HCT116 (cell line): ENCODE measurements at regions not wholly inside any gene's neighbourhood (a gene's known extent, or its start where the extent isn't known, plus 50 kb on each side); places are given as distances from the start of the nearest gene placed in this dataset.

Source experiments
- ATAC-seq: fragments of 200-7000 bp; cut with Tn5 transposase; 2 replicates; pipeline ENCODE4 v1.9.1; 2020; ENCODE audit warnings: mild to moderate bottlenecking, moderate library complexity
- BruUV-seq: library from RNA; stranded (reverse); fragments of 400-500 nt; replicated peaks from 2 replicates; lab custom pipeline; 2021; lab: Mats Ljungman, UMichigan
- CTCF ChIA-PET: fragments of 300-600 bp; sonication (Branson Sonifier 250); formaldehyde crosslinking; loops from one replicate; lab custom pipeline; 2021; ENCODE audit warnings: antibody characterized with exemption; lab: Charles Lee
- POLR2A ChIA-PET: fragments of 300-600, 350-600 bp; sonication (Branson Sonifier 250); formaldehyde crosslinking; loops from one replicate; lab custom pipeline; 2021; ENCODE audit warnings: antibody characterized with exemption; lab: Charles Lee
- RAD21 ChIA-PET, 2 experiments: fragments of 300-600 bp; sonication (Branson Sonifier 250); formaldehyde crosslinking; loops; one replicate each; lab custom pipeline; 2023; ENCODE audit warnings: low total read pairs in 2 of 2; ENCODE audit not compliant: uncharacterized antibody in 2 of 2, unreplicated experiment in 2 of 2, low non-redundant PET in 1 of 2; lab: Charles Lee
- DNase-seq: peaks from one replicate; pipeline ENCODE4 v3.0.0-alpha.2; 2010; ENCODE audit warnings: low read depth, low spot score
- H2AFZ ChIP-seq: fragments of 200-600 bp; shearing (Covaris generic), sonication (generic); 2 replicates; pipeline ENCODE4 v1.6.1; 2017; ENCODE audit warnings: low read depth, mixed run types, mixed read lengths, antibody characterized with exemption, low read length; ENCODE audit not compliant: poor library complexity, severe bottlenecking
- H3K27ac ChIP-seq: 2 replicates; pipeline ENCODE4 v1.5.1; 2012; ENCODE audit warnings: low read depth, low read length
- H3K27me3 ChIP-seq: fragments of 200-600 bp; sonication (generic); 2 replicates; pipeline ENCODE4 v1.6.1; 2016; ENCODE audit warnings: mixed run types, low read length, mixed read lengths; ENCODE audit not compliant: insufficient read depth
- H3K36me3 ChIP-seq, 2 experiments: fragments of 200-500 bp in 1 of 2; fragments of 200-600 bp in 1 of 2; sonication (Bioruptor generic) in 1 of 2; sonication (generic) in 1 of 2; 2 replicates each; pipeline versions ENCODE4 v1.5.1 to v1.6.1; 2014 to 2016; ENCODE audit warnings: low read length in 2 of 2, inconsistent platforms in 1 of 2, mixed read lengths in 1 of 2, mixed run types in 1 of 2; ENCODE audit not compliant: insufficient read depth in 2 of 2, control insufficient read depth in 1 of 2
- H3K4me1 ChIP-seq, 2 experiments: fragments of 200-600 bp in 1 of 2; sonication (generic) in 1 of 2; 2 replicates each; pipeline versions ENCODE4 v1.5.1 to v1.6.1; 2012 to 2017; ENCODE audit warnings: low read length in 2 of 2, inconsistent platforms in 1 of 2, mild to moderate bottlenecking in 1 of 2, mixed read lengths in 1 of 2, mixed run types in 1 of 2, moderate library complexity in 1 of 2; ENCODE audit not compliant: insufficient read depth in 2 of 2, control insufficient read depth in 1 of 2
- H3K4me2 ChIP-seq: fragments of 200-600 bp; sonication (generic); 2 replicates; pipeline ENCODE4 v1.6.1; 2017; ENCODE audit warnings: mixed run types, low read length, mixed read lengths
- H3K4me3 ChIP-seq, 2 experiments: fragments of 200-600 bp in 1 of 2; sonication (generic) in 1 of 2; replicated peaks in 1 of 2; 2 replicates each; pipeline ENCODE4 v1.5.1; 2011 to 2016; ENCODE audit warnings: low read length in 2 of 2, control low read depth in 1 of 2, low read depth in 1 of 2, mild to moderate bottlenecking in 1 of 2, mixed read lengths in 1 of 2, mixed run types in 1 of 2
- H3K79me2 ChIP-seq: fragments of 200-600 bp; sonication (generic); 2 replicates; pipeline ENCODE4 v1.6.1; 2017; ENCODE audit warnings: mild to moderate bottlenecking, mixed run types, low read length, moderate library complexity, mixed read lengths; ENCODE audit not compliant: insufficient read depth
- H3K9ac ChIP-seq: fragments of 200-600 bp; sonication (generic); 2 replicates; pipeline ENCODE4 v1.6.1; 2016; ENCODE audit warnings: low read length, mixed read lengths
- H3K9me2 ChIP-seq: fragments of 200-600 bp; sonication (generic), shearing (Covaris generic); 2 replicates; pipeline ENCODE4 v1.6.1; 2017; ENCODE audit warnings: mixed run types, mild to moderate bottlenecking, moderate library complexity; ENCODE audit not compliant: insufficient read depth
- H3K9me3 ChIP-seq, 2 experiments: fragments of 200-500 bp in 1 of 2; fragments of 200-600 bp in 1 of 2; sonication (Bioruptor generic) in 1 of 2; sonication (generic) in 1 of 2; 2 replicates each; pipeline ENCODE4 v1.6.1; 2014 to 2017; ENCODE audit warnings: low read length in 2 of 2, mixed read lengths in 2 of 2, inconsistent platforms in 1 of 2, low read depth in 1 of 2, mild to moderate bottlenecking in 1 of 2, mixed run types in 1 of 2, moderate library complexity in 1 of 2; ENCODE audit not compliant: control insufficient read depth in 1 of 2, insufficient read depth in 1 of 2
- H4K20me1 ChIP-seq: fragments of 200-600 bp; sonication (generic), shearing (Covaris generic); 2 replicates; pipeline ENCODE4 v1.6.1; 2017; ENCODE audit warnings: mixed run types, mild to moderate bottlenecking, moderate library complexity; ENCODE audit not compliant: insufficient read depth
- ATF3 ChIP-seq: IDR thresholded peaks from 2 replicates; pipeline ENCODE4 v1.6.1; 2012
- CEBPB ChIP-seq: IDR thresholded peaks from 2 replicates; pipeline ENCODE4 v1.6.1; 2012; ENCODE audit warnings: low read depth
- CTCF ChIP-seq, 3 experiments: fragments of 200-600 bp in 1 of 3; sonication (generic) in 1 of 3; IDR thresholded peaks in 2 of 3; conservative IDR thresholded peaks in 1 of 3; 2 replicates each; pipeline ENCODE4 v1.5.1; 2012 to 2017; ENCODE audit warnings: low read depth in 2 of 3, low read length in 2 of 3, antibody characterized with exemption in 1 of 3, borderline replicate concordance in 1 of 3, control low read depth in 1 of 3, mild to moderate bottlenecking in 1 of 3, mixed read lengths in 1 of 3, mixed run types in 1 of 3, moderate library complexity in 1 of 3; ENCODE audit not compliant: insufficient read depth in 1 of 3
- ELF1 ChIP-seq: IDR thresholded peaks from 2 replicates; pipeline ENCODE4 v1.6.1; 2012; ENCODE audit warnings: low read depth, borderline replicate concordance
- EZH2 ChIP-seq: fragments of 200-600 bp; sonication (generic); IDR thresholded peaks from 2 replicates; pipeline ENCODE4 v1.6.1; 2017; ENCODE audit warnings: antibody characterized with exemption, mixed run types
- FOSL1 ChIP-seq: IDR thresholded peaks from 2 replicates; pipeline ENCODE4 v1.6.1; 2012; ENCODE audit warnings: low read depth
- JUND ChIP-seq: IDR thresholded peaks from 2 replicates; pipeline ENCODE4 v1.6.1; 2012
- POLR2A ChIP-seq: IDR thresholded peaks from 2 replicates; pipeline ENCODE4 v1.7.0; 2011; ENCODE audit warnings: borderline replicate concordance; ENCODE audit not compliant: insufficient read depth, insufficient read length; ENCODE audit errors: extremely low read depth
- POLR2AphosphoS5 ChIP-seq: IDR thresholded peaks from 2 replicates; pipeline ENCODE4 v1.6.1; 2011; ENCODE audit warnings: mild to moderate bottlenecking, low read depth, low read length, moderate library complexity
- REST ChIP-seq: IDR thresholded peaks from 2 replicates; pipeline ENCODE4 v1.6.1; 2012; ENCODE audit warnings: low read depth
- SIN3A ChIP-seq: IDR thresholded peaks from 2 replicates; pipeline ENCODE4 v1.6.1; 2012; ENCODE audit warnings: low read depth
- SP1 ChIP-seq: IDR thresholded peaks from 2 replicates; pipeline ENCODE4 v1.6.1; 2012; ENCODE audit warnings: low read depth
- TCF7L2 ChIP-seq: IDR thresholded peaks from 2 replicates; pipeline ENCODE4 v1.7.0; 2011; ENCODE audit warnings: borderline replicate concordance, inconsistent platforms; ENCODE audit not compliant: insufficient read depth, insufficient read length; ENCODE audit errors: extremely low read depth
- YY1 ChIP-seq: IDR thresholded peaks from 2 replicates; pipeline ENCODE4 v1.6.1; 2011; ENCODE audit warnings: low read length, low read depth, moderate library complexity, mild to moderate bottlenecking; ENCODE audit not compliant: insufficient replicate concordance; ENCODE audit errors: extremely low read depth
- ZBTB33 ChIP-seq: IDR thresholded peaks from 2 replicates; pipeline ENCODE4 v1.6.1; 2011; ENCODE audit warnings: mild to moderate bottlenecking, low read length, moderate library complexity; ENCODE audit not compliant: insufficient replicate concordance; ENCODE audit errors: extremely low read depth
- ZFX ChIP-seq: fragments of 450-650 bp; IDR thresholded peaks from 2 replicates; pipeline ENCODE4 v1.6.1; 2017
- intact Hi-C: fragments of 100-400 bp; cut with micrococcal nuclease; formaldehyde crosslinking; loops from 2 replicates; pipeline ENCODE4 v1.10.0; 2022

- ChIA-PET POLR2A (no interaction called here), CTCF (no interaction called here), RAD21 (no interaction called here)
- H3K27ac ChIP-seq = no peak overlapping the region
- H3K36me3 ChIP-seq = no peaks in the 10 kb centered on the region
- TF ChIP-seq ELF1 (no peak), POLR2AphosphoS5 (no peak), POLR2A (no peak), ZBTB33 (no peak), SP1 (no peak), YY1 (no peak), ATF3 (no peak), TCF7L2 (no peak), FOSL1 (no peak), CTCF (IDR thresholded peaks at IDR 0.05 in 2 of 3, conservative IDR thresholded peaks at IDR 0.05 in 1 of 3; ENCODE audit: borderline replicate concordance in 1 of 3, insufficient read depth in 1 of 3, low read depth in 2 of 3, low read length in 2 of 3) (no peak), REST (no peak), SIN3A (no peak), CEBPB (no peak), ZFX (no peak), JUND (no peak), EZH2 (no peak)
- no peaks in the 10 kb centered on the region for H4K20me1 ChIP-seq
- DNase-seq (no peak), ATAC-seq (no peak)
- H3K9me2 ChIP-seq = no peaks in the 10 kb centered on the region
- H3K4me2 ChIP-seq = no peak overlapping the region
- intact Hi-C loops = no loop called here
- H3K9me3 ChIP-seq = no peaks in the 10 kb centered on the region
- no peaks in the 10 kb centered on the region for H3K4me1 ChIP-seq
- no TSS peak for BruUV-seq
- no peaks in the 10 kb centered on the region for H3K27me3 ChIP-seq
- no peaks in the 10 kb centered on the region for H3K79me2 ChIP-seq
- H2AFZ ChIP-seq = no peak overlapping the region
- H3K4me3 ChIP-seq = no peak overlapping the region
- no peak overlapping the region for H3K9ac ChIP-seq
These were observed 682.2 kb upstream of the AMOT start for GRCh38 chrX:113522814-113523213.
